Endothelial cell of hepatic sinusoid (primary cell): ENCODE measurements at regions not wholly inside any gene's neighbourhood (a gene's known extent, or its start where the extent isn't known, plus 50 kb on each side); places are given as distances from the start of the nearest gene placed in this dataset.

Experiments
- in situ Hi-C: cut with HindIII; loops from 2 replicates; pipeline ENCODE4 v1.10.0; 2017; ENCODE audit warnings: low sequenced_read_pairs

- in situ Hi-C loops, result loop anchor here (5.0 kb wide), 1 partner anchor 42 kb away; no protein-coding TSS in a partner anchor
Observed at GRCh38 chr13:28574617-28575142, 79.8 kb upstream of the FLT1 start.

- in situ Hi-C loops, result loop anchor here (5.0 kb wide), 1 partner anchor 41 kb away; no protein-coding TSS in a partner anchor
Observed at GRCh38 chr13:28573595-28574373, 78.9 kb upstream of the FLT1 start.

GRCh38 chr13:28572871-28573270 lies 77.9 kb upstream of the FLT1 start:
- in situ Hi-C loops, result loop anchor here (5.0 kb wide), 1 partner anchor 41 kb away; no protein-coding TSS in a partner anchor

- in situ Hi-C loops, result loop anchor here (5.0 kb wide), 1 partner anchor 38 kb away; no protein-coding TSS in a partner anchor
Observed at GRCh38 chr13:28570356-28570755, 75.4 kb upstream of the FLT1 start.

- in situ Hi-C loops, result loop anchor here (5.0 kb wide), 1 partner anchor 38 kb away; no protein-coding TSS in a partner anchor
Observed at GRCh38 chr13:28569886-28570285, 75.0 kb upstream of the FLT1 start.

- in situ Hi-C loops, result no loop called here
Observed at GRCh38 chr13:28568286-28568685, 73.4 kb upstream of the FLT1 start.

- in situ Hi-C loops, result no loop called here
Observed at GRCh38 chr13:28566891-28567290, 72.0 kb upstream of the FLT1 start.

GRCh38 chr13:28566283-28566682 lies 71.4 kb upstream of the FLT1 start:
- in situ Hi-C loops, result no loop called here

GRCh38 chr13:28564030-28564429 lies 69.1 kb upstream of the FLT1 start:
- in situ Hi-C loops, result no loop called here

GRCh38 chr13:28563609-28564008 lies 68.7 kb upstream of the FLT1 start:
- in situ Hi-C loops, result no loop called here

- in situ Hi-C loops, result no loop called here
Observed at GRCh38 chr13:28560612-28561011, 65.7 kb upstream of the FLT1 start.

GRCh38 chr13:28559636-28560259 lies 64.8 kb upstream of the FLT1 start:
- in situ Hi-C loops, result no loop called here

- in situ Hi-C loops, result no loop called here
Observed at GRCh38 chr13:28558567-28558966, 63.6 kb upstream of the FLT1 start.

- in situ Hi-C loops, result no loop called here
Observed at GRCh38 chr13:28557725-28558520, 63.0 kb upstream of the FLT1 start.

- in situ Hi-C loops, result no loop called here
Observed at GRCh38 chr13:28555096-28555495, 60.2 kb upstream of the FLT1 start.

- in situ Hi-C loops, result no loop called here
Observed at GRCh38 chr13:28553971-28554370, 59.0 kb upstream of the FLT1 start.

- in situ Hi-C loops, result no loop called here
Observed at GRCh38 chr13:28552288-28552687, 57.4 kb upstream of the FLT1 start.

GRCh38 chr13:28551498-28551895 lies 56.6 kb upstream of the FLT1 start:
- in situ Hi-C loops, result no loop called here

GRCh38 chr13:28550721-28551497 lies 56.0 kb upstream of the FLT1 start:
- in situ Hi-C loops, result no loop called here

- in situ Hi-C loops, result no loop called here
Observed at GRCh38 chr13:28550091-28550490, 55.2 kb upstream of the FLT1 start.
